GM19452 (cell line): ENCODE measurements at regions not wholly inside any gene's neighbourhood (a gene's known extent, or its start where the extent isn't known, plus 50 kb on each side); places are given as distances from the start of the nearest gene placed in this dataset.
"Not testable (repeated sequence)": the region's sequence is repeated elsewhere in the genome, so short reads cannot be mapped to it uniquely, and the experiment has no call there.

Experiments
- ATAC-seq: cut with Tn5 transposase; IDR thresholded peaks from one replicate; pipeline ENCODE4 v1.9.1; 2021; ENCODE audit not compliant: unreplicated experiment

GRCh38 chr6:10138917-10139316 is 276.0 kb downstream of the TFAP2A start:
- no peak for ATAC-seq

GRCh38 chr6:10136636-10137035 is 278.2 kb downstream of the TFAP2A start:
- no peak for ATAC-seq

GRCh38 chr6:10134185-10134584 is 280.7 kb downstream of the TFAP2A start:
- ATAC-seq = not testable (repeated sequence)

GRCh38 chr6:10128721-10129120 is 286.2 kb downstream of the TFAP2A start:
- no peak for ATAC-seq

- ATAC-seq = no peak
These were observed 292.7 kb downstream of the TFAP2A start for GRCh38 chr6:10122164-10122563.

GRCh38 chr6:10112871-10113549 is 301.9 kb downstream of the TFAP2A start:
- no peak for ATAC-seq

GRCh38 chr6:10111975-10112374 is 302.9 kb downstream of the TFAP2A start:
- no peak for ATAC-seq

GRCh38 chr6:10101551-10102252 is 313.2 kb downstream of the TFAP2A start:
- ATAC-seq = no peak

- no peak for ATAC-seq
These were observed 315.2 kb downstream of the TFAP2A start for GRCh38 chr6:10099529-10100140.

GRCh38 chr6:10098756-10099528 is 315.9 kb downstream of the TFAP2A start:
- no peak for ATAC-seq

GRCh38 chr6:10093282-10093681 is 321.6 kb downstream of the TFAP2A start:
- no peak for ATAC-seq

GRCh38 chr6:10084111-10084986 is 330.5 kb downstream of the TFAP2A start:
- no peak for ATAC-seq

- no peak for ATAC-seq
These were observed 332.5 kb downstream of the TFAP2A start for GRCh38 chr6:10082385-10082784.

- no peak for ATAC-seq
These were observed 332.9 kb downstream of the TFAP2A start for GRCh38 chr6:10081957-10082356.

GRCh38 chr6:10081075-10081474 is 333.8 kb downstream of the TFAP2A start:
- ATAC-seq = no peak

GRCh38 chr6:10080561-10080960 is 334.3 kb downstream of the TFAP2A start:
- ATAC-seq = no peak

- ATAC-seq = no peak
These were observed 336.3 kb downstream of the TFAP2A start for GRCh38 chr6:10078581-10078980.

- not testable (repeated sequence) for ATAC-seq
These were observed 340.1 kb downstream of the TFAP2A start for GRCh38 chr6:10074726-10075125.

- no peak for ATAC-seq
These were observed 341.5 kb downstream of the TFAP2A start for GRCh38 chr6:10073341-10073740.

- no peak for ATAC-seq
These were observed 343.1 kb downstream of the TFAP2A start for GRCh38 chr6:10071631-10072220.
